ENCODE measurements at regions not wholly inside any gene's neighbourhood (a gene's known extent, or its start where the extent isn't known, plus 50 kb on each side); places are given as distances from the start of the nearest gene placed in this dataset.

GRCh38 chr1:224791362-224791941, 138.0 kb upstream of the DNAH14 start:
- Histone ChIP-seq H3K4me1 (no peaks in the 10 kb centered on the region), H3K4me3 (ENCODE audit: low read depth, low read length) (no peak overlapping the region), H3K9me3 (no peaks in the 10 kb centered on the region), H3K27me3 (replicated peaks; ENCODE audit: control insufficient read depth, insufficient read depth, low read length) (no peaks in the 10 kb centered on the region), H3K36me3 (ENCODE audit: control insufficient read depth, insufficient read depth, low read length) (no peaks in the 10 kb centered on the region)
- no TSS peak for BruUV-seq (replicated peaks)
- Mint-ChIP-seq H3K27ac (ENCODE audit: unreplicated experiment) (no peak overlapping the region), H3K4me3 (ENCODE audit: unreplicated experiment) (no peak overlapping the region), H3K27me3 (ENCODE audit: insufficient read depth, unreplicated experiment) (peaks cover 3% of the 10 kb centered on the region), H3K9me3 (ENCODE audit: unreplicated experiment) (no peaks in the 10 kb centered on the region), H3K36me3 (ENCODE audit: insufficient read depth, unreplicated experiment) (no peaks in the 10 kb centered on the region), H3K4me1 (ENCODE audit: low read depth, unreplicated experiment) (no peaks in the 10 kb centered on the region)
- no peak for TF ChIP-seq CTCF (IDR thresholded peaks at IDR 0.05; ENCODE audit: insufficient read depth in 1 of 2, low read depth in 1 of 2, low read length in 1 of 2, severe bottlenecking in 1 of 2, unreplicated experiment in 1 of 2)
- DNase-seq, result no peak
- ChIA-PET CTCF (no interaction called here), POLR2A (interaction anchor here (0.6 kb wide), 1 partner anchor 607 kb away, joined by 3 read pairs; no protein-coding TSS in a partner anchor)
- intact Hi-C loops (cut with micrococcal nuclease; ENCODE audit: unreplicated experiment), result no loop called here

- no peaks in the 10 kb centered on the region for H3K36me3 Mint-ChIP-seq (ENCODE audit: insufficient read depth, unreplicated experiment)
- Histone ChIP-seq H3K27me3 (replicated peaks; ENCODE audit: control insufficient read depth, insufficient read depth, low read length) (no peaks in the 10 kb centered on the region), H3K4me1 (no peaks in the 10 kb centered on the region), H3K4me3 (ENCODE audit: low read depth, low read length) (no peak overlapping the region), H3K36me3 (ENCODE audit: control insufficient read depth, insufficient read depth, low read length) (no peaks in the 10 kb centered on the region), H3K9me3 (no peaks in the 10 kb centered on the region)
- H3K4me1 Mint-ChIP-seq (ENCODE audit: low read depth, unreplicated experiment), result no peaks in the 10 kb centered on the region
- no peak overlapping the region for H3K4me3 Mint-ChIP-seq (ENCODE audit: unreplicated experiment)
- no peak overlapping the region for H3K27ac Mint-ChIP-seq (ENCODE audit: unreplicated experiment)
- H3K27me3 Mint-ChIP-seq (ENCODE audit: insufficient read depth, unreplicated experiment), result peaks cover 3% of the 10 kb centered on the region
- intact Hi-C loops (cut with micrococcal nuclease; ENCODE audit: unreplicated experiment), result no loop called here
- TF ChIP-seq CTCF (IDR thresholded peaks at IDR 0.05; ENCODE audit: insufficient read depth in 1 of 2, low read depth in 1 of 2, low read length in 1 of 2, severe bottlenecking in 1 of 2, unreplicated experiment in 1 of 2), result no peak
- POLR2A ChIA-PET, result no interaction called here
- CTCF ChIA-PET, result interaction anchor here (0.6 kb wide), 1 partner anchor 200 kb away, joined by 3 read pairs; no protein-coding TSS in a partner anchor
- no peaks in the 10 kb centered on the region for H3K9me3 Mint-ChIP-seq (ENCODE audit: unreplicated experiment)
- DNase-seq, result no peak
- BruUV-seq (replicated peaks), result no TSS peak
Measured at GRCh38 chr1:224795591-224795990, 133.9 kb upstream of the DNAH14 start.

- intact Hi-C loops (cut with micrococcal nuclease; ENCODE audit: unreplicated experiment), result no loop called here
- Mint-ChIP-seq H3K36me3 (ENCODE audit: insufficient read depth, unreplicated experiment) (no peaks in the 10 kb centered on the region), H3K4me1 (ENCODE audit: low read depth, unreplicated experiment) (no peaks in the 10 kb centered on the region), H3K27me3 (ENCODE audit: insufficient read depth, unreplicated experiment) (no peaks in the 10 kb centered on the region), H3K27ac (ENCODE audit: unreplicated experiment) (no peak overlapping the region), H3K4me3 (ENCODE audit: unreplicated experiment) (no peak overlapping the region), H3K9me3 (ENCODE audit: unreplicated experiment) (no peaks in the 10 kb centered on the region)
- H3K4me1 ChIP-seq, result no peaks in the 10 kb centered on the region
- no peaks in the 10 kb centered on the region for H3K27me3 ChIP-seq (replicated peaks; ENCODE audit: control insufficient read depth, insufficient read depth, low read length)
- ChIA-PET CTCF (no interaction called here), POLR2A (no interaction called here)
- BruUV-seq (replicated peaks), result no TSS peak
- no peak for TF ChIP-seq CTCF (IDR thresholded peaks at IDR 0.05; ENCODE audit: insufficient read depth in 1 of 2, low read depth in 1 of 2, low read length in 1 of 2, severe bottlenecking in 1 of 2, unreplicated experiment in 1 of 2)
- DNase-seq, result no peak
- H3K4me3 ChIP-seq (ENCODE audit: low read depth, low read length), result no peak overlapping the region
- no peaks in the 10 kb centered on the region for H3K9me3 ChIP-seq
- no peaks in the 10 kb centered on the region for H3K36me3 ChIP-seq (ENCODE audit: control insufficient read depth, insufficient read depth, low read length)
Measured at GRCh38 chr1:224799083-224799482, 130.4 kb upstream of the DNAH14 start.
